Keratinocyte (primary cell): ENCODE measurements at regions not wholly inside any gene's neighbourhood (a gene's known extent, or its start where the extent isn't known, plus 50 kb on each side); places are given as distances from the start of the nearest gene placed in this dataset.
"Not testable (repeated sequence)": the region's sequence is repeated elsewhere in the genome, so short reads cannot be mapped to it uniquely, and the experiment has no call there.

Experiments
- EZH2 ChIP-seq: IDR thresholded peaks from one replicate; pipeline ENCODE4 v1.6.1; 2012; ENCODE audit warnings: inconsistent platforms, mild to moderate bottlenecking, low read length, moderate library complexity
- TF ChIP-seq, protein P1 (sequence below), 3 experiments: IDR thresholded peaks in 1 of 3; conservative IDR thresholded peaks in 1 of 3; optimal IDR thresholded peaks in 1 of 3; 2 replicates in 2 of 3; 3 replicates in 1 of 3; pipeline versions ENCODE3 to v1.5.1; 2011; ENCODE audit warnings: low read length in 3 of 3, mild to moderate bottlenecking in 3 of 3, moderate library complexity in 2 of 3, control low read depth in 1 of 3, inconsistent platforms in 1 of 3; ENCODE audit not compliant: insufficient read depth in 2 of 3; ENCODE audit errors: extremely low read depth in 1 of 3

DNA sequence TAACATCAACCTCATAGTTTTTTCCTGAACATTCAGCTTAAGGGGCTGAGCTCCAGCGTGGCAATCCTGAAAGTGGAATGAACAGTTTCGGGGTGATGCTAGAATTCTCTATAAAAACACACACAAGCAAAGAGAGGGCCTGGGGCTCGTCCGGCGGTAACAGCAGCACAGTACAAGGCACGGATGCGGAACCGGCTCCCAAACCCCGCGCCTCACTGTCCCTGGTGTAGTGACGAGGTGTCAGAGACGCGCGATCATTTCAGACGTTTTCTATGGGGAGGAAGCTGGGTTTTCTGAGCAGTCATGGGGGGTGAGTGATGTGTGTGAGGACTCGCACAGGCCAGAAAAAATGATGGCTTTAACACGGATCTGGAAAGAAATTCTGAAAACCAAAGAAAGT lies 177.3 kb upstream of the ZNF469 start:
- TF ChIP-seq EZH2: not testable (repeated sequence)
- TF ChIP-seq, protein P1, sequence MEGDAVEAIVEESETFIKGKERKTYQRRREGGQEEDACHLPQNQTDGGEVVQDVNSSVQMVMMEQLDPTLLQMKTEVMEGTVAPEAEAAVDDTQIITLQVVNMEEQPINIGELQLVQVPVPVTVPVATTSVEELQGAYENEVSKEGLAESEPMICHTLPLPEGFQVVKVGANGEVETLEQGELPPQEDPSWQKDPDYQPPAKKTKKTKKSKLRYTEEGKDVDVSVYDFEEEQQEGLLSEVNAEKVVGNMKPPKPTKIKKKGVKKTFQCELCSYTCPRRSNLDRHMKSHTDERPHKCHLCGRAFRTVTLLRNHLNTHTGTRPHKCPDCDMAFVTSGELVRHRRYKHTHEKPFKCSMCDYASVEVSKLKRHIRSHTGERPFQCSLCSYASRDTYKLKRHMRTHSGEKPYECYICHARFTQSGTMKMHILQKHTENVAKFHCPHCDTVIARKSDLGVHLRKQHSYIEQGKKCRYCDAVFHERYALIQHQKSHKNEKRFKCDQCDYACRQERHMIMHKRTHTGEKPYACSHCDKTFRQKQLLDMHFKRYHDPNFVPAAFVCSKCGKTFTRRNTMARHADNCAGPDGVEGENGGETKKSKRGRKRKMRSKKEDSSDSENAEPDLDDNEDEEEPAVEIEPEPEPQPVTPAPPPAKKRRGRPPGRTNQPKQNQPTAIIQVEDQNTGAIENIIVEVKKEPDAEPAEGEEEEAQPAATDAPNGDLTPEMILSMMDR (optimal IDR thresholded peaks at IDR 0.05 in 1 of 3, IDR thresholded peaks at IDR 0.05 in 1 of 3, conservative IDR thresholded peaks at IDR 0.05 in 1 of 3; ENCODE audit: extremely low read depth in 1 of 3, insufficient read depth in 2 of 3, low read length in 3 of 3): not testable (repeated sequence)
